SH-SY5Y (cell line): ENCODE measurements at regions not wholly inside any gene's neighbourhood (a gene's known extent, or its start where the extent isn't known, plus 50 kb on each side); places are given as distances from the start of the nearest gene placed in this dataset.

Source experiments
- GATA2 ChIP-seq: IDR thresholded peaks from 2 replicates; pipeline ENCODE4 v1.6.1; 2011; ENCODE audit warnings: mild to moderate bottlenecking, low read depth, low read length
- GATA3 ChIP-seq: IDR thresholded peaks from 2 replicates; pipeline ENCODE4 v1.6.1; 2011; ENCODE audit warnings: low read depth, mild to moderate bottlenecking, low read length, moderate library complexity

DNA sequence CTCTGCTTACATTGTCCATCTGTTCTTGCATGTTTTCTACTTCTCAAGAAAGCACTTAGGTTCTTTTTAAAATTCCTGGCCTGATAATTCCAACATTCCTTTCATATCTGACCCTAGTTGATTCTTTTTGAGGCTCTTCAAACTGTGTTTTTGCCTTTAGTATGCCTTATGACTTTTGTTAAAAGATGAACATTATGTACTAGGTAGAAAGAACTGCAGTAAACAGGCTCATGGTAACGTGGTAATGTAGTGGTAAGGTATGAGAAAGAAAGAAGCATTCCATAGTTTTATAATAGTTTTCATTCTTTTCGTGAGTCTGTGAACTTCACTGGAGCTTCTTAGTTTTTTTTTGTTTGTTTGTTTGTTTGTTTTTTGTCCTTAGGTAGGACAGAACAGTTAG is 306.4 kb downstream of the MBD2 start:
- no peak for TF ChIP-seq GATA3
- no peak for TF ChIP-seq GATA2

DNA sequence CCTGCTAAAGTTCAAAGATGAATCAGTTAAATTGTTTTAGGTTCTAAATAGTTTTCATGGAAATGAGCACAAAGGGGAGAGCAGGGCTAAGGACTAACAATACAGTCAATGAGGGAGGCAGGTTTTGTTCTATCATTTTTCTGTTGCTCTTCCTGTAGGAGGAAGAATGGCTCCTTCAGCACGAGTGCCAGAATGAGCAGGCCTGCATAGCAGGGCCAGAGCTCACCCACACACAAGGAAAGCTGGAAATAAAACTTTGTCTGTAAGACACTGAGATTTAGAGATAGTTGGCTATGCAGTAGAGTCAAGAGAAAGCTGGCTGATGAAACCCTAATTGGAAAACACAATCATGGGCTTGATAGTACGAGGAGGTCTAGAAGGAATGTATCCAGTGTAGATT is 313.3 kb downstream of the MBD2 start:
- TF ChIP-seq GATA2 (no peak), GATA3 (no peak)

DNA sequence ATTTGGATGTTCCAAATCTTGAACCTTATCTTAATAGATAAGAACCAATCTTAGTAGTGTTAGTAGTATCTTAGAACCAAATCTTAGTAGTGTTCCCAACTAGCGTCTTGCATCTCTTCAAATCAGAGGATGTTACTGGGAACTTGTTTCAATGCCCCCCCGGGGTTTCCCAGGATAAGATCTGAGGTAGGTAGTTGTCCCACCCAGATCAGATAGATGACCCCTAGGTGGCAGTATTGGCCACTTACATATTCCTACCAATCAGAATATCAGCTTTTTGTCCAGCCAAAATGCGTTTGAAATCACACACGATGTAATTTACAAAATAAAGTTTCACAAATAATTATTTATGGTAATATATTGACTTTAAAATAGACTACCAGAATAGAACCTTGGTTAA is 314.8 kb downstream of the MBD2 start:
- no peak for TF ChIP-seq GATA3
- TF ChIP-seq GATA2: no peak

DNA sequence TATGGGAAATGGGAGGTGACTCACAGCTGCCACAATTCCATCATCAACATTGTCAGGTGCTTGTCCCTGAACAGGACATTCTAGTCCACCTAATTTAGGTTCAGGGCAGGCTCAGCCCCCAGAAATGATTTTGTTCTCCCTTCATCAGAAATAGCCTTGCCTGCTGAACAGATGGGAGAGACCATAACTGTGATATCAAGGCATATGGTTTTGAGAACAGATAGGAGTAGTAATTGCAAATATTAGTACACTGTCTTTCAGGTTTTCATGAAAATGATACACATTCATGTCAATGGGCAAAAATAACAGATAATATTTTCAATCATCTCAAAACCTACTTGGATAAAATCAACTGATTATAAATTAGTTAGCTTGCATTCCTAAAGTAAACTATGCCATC is 316.5 kb downstream of the MBD2 start:
- TF ChIP-seq GATA3: no peak
- no peak for TF ChIP-seq GATA2

DNA sequence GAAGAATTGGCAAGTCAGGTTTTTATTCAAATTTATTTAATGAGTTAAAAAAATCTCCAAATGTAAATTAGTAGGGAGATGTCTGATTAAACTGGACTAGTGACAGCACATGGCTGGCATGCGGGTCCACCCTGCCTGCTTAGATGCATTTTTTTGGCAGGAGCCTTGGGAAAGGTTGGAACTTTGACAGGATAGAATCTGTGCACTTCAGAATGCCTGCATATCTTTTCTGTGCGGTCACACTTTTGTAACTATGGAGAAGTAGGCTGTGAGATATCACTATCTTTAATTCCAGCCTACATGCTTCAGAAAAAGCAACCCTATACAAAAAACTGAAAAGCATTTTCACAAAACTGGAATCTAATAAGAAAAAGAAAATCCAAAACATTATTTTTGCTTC is 317.8 kb downstream of the MBD2 start:
- TF ChIP-seq GATA2: no peak
- no peak for TF ChIP-seq GATA3

DNA sequence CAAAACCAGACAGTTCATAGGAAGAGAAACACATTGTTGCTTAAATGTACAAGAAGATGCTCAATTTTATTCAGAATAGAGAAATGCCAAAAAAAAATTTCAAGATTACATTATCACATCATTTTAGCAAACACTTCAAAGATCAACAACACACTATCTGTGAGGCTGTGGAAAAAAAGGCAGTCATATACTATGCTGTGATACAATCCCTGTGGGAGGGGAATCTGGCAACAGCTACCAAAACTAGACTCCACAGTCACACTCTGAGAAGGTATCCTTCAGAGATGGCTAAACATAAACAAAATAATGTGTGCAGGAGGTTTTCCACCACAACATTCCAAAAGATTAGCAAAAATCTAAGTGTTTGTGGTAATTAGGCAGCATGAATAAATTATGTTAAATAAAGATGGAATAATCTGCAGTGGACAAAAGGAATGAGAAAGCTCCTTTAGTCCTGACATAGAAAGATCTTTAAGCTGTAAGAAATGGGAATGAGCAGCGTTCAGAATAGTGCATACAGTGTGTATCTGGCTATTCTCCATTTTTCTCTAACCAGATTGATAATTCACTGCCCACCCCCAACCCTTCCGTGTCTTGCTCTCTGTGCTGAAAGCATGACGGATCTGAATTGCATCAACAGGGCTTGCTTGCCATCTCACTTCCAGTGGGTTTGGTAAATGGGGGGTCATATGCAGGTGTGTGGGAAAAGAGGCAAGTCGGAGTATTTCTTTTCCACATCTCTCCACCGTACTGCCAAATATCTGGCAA is 329.6 kb downstream of the MBD2 start:
- TF ChIP-seq GATA3 (no peak), GATA2 (no peak)

DNA sequence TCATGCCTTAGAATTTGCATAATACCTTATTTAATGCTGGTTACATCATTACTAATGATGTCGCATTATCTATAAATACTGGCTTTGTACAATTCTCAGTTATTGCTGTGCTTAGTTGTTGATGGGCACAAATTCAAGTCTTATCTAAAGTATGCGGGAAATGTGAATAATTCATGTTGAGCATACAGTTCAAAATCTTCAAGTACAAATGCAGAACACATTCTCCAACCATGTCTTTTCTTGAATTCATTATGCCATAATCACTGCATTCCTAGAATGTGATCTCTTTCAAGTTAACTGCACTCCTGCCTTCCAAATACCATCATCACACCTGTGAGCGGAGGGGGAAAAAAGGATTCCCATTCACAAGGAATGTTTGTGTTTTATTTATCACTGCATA is 337.0 kb downstream of the MBD2 start:
- no peak for TF ChIP-seq GATA2
- TF ChIP-seq GATA3: no peak

DNA sequence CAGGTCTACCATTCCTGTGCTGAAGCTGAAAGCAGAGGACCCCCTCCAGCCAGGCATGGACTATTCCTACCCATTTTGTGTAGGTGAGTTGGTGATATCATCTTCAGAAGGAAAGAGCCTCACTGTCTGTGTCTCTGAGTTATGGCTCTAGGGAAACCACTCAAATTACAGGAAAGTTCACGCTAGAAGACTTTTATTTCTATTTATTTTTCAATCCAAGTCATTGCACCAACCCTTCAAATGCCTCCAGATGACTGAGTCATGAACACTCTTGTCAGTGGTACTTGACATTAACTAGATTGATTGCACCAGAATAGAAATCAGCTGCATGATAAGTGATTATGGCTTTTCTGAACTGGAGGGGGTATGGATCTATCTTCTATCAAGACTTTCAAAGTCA is 338.4 kb downstream of the MBD2 start:
- TF ChIP-seq GATA3 (no peak), GATA2 (no peak)

DNA sequence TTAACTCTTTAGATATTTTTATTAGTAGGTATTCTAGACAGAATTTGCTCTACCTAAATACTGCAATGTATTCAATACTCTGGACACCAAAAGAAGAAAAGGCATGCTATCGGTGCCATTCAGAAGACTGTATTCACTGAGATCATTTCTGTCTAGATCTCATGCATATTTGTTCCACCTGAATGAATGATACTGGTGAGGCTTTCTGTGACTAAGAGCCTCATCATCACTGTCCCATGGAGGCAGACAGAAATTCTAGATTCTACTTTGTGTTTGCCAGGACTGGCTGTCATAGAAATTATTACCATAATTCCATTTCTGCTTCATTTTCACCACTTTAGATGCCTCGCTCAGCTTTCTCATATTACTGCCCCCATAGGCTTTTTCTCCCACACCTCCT is 340.7 kb downstream of the MBD2 start:
- TF ChIP-seq GATA2 (no peak), GATA3 (no peak)

DNA sequence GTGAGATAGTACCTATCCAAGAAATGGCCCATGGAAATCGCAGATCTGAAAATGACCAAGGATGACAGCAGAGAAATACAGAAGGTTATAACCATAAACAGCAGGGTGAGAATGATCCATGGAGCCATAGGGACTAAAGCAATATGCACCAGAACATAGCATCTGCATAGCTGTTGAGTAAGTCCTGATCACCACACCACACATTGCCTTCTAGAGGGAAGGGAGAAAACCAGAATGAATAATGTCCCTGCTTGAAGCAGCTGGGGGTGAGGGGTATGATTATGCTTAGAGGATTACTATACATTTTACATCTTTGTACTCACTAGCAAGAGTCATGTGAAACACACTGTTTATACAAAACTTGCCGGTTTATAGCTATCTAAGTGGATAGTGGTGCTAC is 350.4 kb downstream of the MBD2 start:
- no peak for TF ChIP-seq GATA2
- no peak for TF ChIP-seq GATA3

DNA sequence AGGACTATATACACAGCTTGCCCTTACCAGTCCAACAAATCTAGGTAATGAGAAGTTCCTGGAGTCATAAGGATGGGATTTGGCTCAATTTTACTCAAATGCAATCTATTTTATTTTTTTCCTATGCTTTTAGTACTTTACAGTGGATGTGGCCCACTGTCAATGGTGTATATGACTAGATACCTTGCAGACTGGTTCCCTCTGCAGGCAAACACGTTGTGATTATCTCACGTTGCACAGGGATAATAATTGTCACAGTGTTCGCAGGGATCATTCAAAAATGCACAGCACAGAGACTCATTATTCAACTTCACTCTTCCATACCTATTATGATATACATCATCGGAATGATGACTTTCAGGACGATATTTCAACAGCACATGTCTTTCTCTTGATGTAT is 359.7 kb downstream of the MBD2 start:
- TF ChIP-seq GATA2 (no peak), GATA3 (no peak)

DNA sequence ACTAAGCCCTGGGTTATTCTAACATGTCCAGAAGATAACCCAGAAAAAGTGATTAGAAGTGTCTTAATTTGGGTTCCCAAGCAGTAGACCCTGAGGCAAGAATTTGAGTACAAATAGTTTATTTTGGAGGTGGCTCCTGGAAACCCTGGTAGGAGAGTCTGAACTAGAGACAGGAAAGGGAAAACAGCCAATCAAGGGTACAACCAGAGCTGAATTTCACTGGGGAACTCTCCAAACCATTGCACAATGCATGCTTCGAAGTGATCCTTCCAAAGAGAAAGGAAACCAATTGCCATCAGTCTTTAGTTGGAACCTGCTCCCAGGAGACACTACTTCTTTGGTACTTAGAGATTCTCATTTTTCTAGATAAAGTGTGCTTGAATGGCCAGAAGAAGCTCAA is 361.5 kb downstream of the MBD2 start:
- TF ChIP-seq GATA2: no peak
- TF ChIP-seq GATA3: no peak

DNA sequence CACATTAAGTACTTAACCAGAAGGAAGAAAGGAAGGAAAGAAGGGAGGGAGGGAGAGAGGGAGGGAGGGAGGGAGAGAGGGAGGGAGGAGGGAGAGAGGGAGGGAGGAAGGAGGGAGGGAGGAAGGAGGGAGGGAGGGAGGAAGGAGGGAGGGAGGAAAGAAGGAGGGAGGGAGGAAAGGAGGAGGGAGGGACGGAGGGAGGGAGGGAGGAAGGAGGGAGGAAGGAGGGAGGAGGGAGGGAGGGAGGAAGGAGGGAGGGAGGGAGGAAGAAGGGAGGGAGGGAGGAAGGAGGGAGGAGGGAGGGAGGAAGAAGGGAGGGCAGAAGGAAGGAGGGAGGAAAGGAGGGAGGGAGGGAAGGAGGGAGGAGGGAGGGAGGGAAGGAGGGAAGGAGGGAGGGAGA is 363.3 kb downstream of the MBD2 start:
- no peak for TF ChIP-seq GATA3
- TF ChIP-seq GATA2: no peak

DNA sequence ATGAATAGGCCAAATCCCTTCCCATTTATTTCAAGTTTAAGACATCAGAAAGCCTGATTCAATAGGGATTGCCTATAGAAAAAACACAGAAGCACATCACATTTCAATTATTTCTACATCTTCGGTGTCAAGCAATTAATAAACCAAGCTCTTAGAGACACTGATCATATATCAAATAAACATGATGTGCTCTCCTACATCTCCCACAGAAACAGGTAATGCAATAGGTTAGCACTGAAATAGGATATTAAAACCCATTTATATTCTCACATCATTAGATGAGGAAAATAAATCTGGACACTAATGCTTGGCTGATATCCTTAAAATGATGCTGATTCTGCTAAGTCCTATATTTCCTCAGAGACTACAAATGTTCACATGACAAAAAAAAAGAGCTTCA is 364.7 kb downstream of the MBD2 start:
- TF ChIP-seq GATA2 (no peak), GATA3 (no peak)

DNA sequence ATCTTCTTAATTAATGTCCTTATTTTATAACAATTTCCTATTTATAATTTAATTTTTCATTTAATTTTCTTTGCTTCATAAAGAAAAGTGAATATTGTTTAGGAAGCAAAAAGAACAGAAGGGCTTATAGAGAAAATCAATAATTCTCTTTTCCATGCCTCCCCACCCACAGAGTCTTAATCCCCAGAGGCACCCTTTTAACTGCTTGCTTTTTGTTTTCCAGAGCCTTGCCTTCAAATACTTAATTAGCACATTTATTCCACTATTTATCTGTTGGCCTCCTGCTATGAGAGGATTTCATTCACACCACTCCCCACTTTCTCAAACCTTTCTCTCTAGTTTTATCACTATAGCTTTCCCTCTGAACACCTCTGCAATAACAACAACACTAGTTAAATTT is 373.6 kb downstream of the MBD2 start:
- TF ChIP-seq GATA2 (no peak), GATA3 (no peak)

DNA sequence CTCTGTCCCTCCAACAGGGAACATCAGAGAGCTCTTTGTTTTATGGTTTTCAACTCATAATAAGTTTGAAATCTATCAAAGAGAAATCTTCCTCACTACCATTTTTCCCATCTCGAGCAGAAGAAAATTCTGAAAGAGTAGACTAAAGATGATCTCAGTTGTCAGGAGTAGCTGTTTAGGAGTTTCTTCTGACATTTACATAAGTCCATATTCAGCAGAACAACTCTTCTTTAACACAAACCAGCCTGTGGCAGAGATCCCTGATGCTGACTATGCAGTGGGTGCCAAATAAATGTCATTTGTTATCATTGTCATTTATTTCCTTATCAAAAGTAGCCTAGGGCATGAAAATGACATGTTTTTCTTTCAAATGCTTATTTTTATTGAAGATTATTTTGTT is 380.7 kb downstream of the MBD2 start:
- TF ChIP-seq GATA2 (no peak), GATA3 (no peak)

DNA sequence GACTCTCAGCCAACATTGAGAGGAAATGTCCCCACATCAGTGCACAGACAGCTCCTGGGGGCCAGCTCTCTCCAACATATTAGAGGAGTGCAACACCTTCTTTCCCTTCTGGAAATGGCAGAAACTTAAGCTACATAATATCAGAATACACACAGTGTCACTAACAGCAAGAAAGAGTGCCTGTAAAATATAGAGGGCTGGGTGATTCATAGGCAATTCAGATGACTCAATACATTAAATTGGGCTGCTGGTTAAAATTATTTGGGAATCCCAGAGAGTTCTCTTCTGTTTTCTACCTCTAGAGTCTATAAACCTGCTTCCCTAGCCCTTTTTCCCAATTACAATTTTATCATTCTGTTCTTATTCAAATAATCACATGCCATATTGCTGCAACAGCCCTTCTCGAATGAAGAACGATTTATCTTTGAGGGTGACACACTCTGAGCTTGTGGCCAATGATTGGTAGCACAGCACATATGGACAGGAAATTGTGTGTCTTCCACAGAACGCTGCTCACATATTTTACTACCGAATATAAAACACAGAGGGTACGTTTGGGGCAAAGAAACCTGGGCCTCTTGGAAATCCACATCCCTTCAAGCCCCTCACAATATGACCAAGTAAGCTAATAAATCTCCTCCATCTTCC is 381.2 kb downstream of the MBD2 start:
- TF ChIP-seq GATA2: no peak
- TF ChIP-seq GATA3: no peak
